ENCODE measurements at regions not wholly inside any gene's neighbourhood (a gene's known extent, or its start where the extent isn't known, plus 50 kb on each side); places are given as distances from the start of the nearest gene placed in this dataset.

GRCh38 chr5:1665231-1665630 lies 134.4 kb downstream of the MRPL36 start:
- no peak for TF ChIP-seq POLR2A (IDR thresholded peaks at IDR 0.05; ENCODE audit: low read length)
- TF ChIP-seq GATA1 (IDR thresholded peaks at IDR 0.05; ENCODE audit: low read depth, low read length), result no peak

Measured in erythroblast (primary cell).